ENCODE measurements at regions not wholly inside any gene's neighbourhood (a gene's known extent, or its start where the extent isn't known, plus 50 kb on each side); places are given as distances from the start of the nearest gene placed in this dataset.

DNA sequence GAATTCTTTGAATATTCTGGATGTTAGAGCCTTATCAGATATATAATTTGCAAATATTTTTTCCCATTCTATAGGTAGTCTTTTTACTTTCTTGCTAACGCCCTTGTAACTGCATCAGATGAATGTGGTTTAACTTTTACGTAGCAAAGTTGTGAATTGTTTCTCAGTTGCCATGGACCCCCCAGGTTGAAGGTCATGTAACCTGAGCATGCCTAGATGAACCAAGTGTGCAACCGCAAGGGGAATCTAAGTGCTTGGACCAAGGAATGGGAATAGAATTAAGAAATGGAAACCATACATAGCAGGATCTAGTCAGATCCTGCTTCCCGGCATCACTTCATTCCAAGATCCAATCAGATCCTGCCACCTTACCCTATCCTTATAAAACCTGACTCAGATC is 65.1 kb upstream of the TNP1 start:
- intact Hi-C loops (cut with DNase I), result no loop called here
- ATAC-seq (no peak), DNase-seq (no peak)
- Histone ChIP-seq H3K4me1 (no peaks in the 10 kb centered on the region), H3K27me3 (ENCODE audit: insufficient read depth in 3 of 3, low read length in 2 of 3) (no peaks in the 10 kb centered on the region), H3K9me3 (no peaks in the 10 kb centered on the region), H3K4me3 (no peak overlapping the region), H3K36me3 (ENCODE audit: insufficient read depth in 1 of 2, low read depth in 1 of 2) (no peaks in the 10 kb centered on the region), H3K27ac (no peak overlapping the region)
- TF ChIP-seq, protein P1, sequence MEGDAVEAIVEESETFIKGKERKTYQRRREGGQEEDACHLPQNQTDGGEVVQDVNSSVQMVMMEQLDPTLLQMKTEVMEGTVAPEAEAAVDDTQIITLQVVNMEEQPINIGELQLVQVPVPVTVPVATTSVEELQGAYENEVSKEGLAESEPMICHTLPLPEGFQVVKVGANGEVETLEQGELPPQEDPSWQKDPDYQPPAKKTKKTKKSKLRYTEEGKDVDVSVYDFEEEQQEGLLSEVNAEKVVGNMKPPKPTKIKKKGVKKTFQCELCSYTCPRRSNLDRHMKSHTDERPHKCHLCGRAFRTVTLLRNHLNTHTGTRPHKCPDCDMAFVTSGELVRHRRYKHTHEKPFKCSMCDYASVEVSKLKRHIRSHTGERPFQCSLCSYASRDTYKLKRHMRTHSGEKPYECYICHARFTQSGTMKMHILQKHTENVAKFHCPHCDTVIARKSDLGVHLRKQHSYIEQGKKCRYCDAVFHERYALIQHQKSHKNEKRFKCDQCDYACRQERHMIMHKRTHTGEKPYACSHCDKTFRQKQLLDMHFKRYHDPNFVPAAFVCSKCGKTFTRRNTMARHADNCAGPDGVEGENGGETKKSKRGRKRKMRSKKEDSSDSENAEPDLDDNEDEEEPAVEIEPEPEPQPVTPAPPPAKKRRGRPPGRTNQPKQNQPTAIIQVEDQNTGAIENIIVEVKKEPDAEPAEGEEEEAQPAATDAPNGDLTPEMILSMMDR (IDR thresholded peaks at IDR 0.05), result no peak
- WGBS, 3 donors, result 85 to 98% (median 93%) methylated on average over 4 of the region's 4 CpGs

DNA sequence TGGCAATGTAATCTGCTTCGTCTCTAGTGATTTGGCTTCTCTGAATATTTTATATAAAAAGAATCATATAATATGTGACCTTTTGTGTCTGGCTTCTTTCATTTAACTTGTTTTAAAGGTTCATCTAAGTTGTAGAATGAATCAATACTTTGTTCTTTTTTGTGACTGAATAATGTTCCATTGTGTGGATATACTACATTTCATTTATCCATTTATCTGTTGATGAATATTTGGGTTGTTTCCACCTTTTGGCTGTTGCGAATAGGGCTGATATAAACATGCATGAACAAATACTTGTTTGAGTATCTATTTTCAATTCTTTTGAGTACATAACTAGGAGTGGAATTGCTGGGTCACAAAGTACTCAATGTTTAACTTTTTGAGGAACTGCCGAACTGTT is 63.8 kb upstream of the TNP1 start:
- no peak for ATAC-seq
- no peaks in the 10 kb centered on the region for H3K36me3 ChIP-seq (ENCODE audit: insufficient read depth in 1 of 2, low read depth in 1 of 2)
- WGBS, 3 donors, result 95 to 97% (median 96%) methylated on average over 3 of the region's 3 CpGs
- intact Hi-C loops (cut with DNase I), result no loop called here
- TF ChIP-seq, protein P1 (IDR thresholded peaks at IDR 0.05), result no peak
- no peak for DNase-seq
- no peaks in the 10 kb centered on the region for H3K27me3 ChIP-seq (ENCODE audit: insufficient read depth in 3 of 3, low read length in 2 of 3)
- no peaks in the 10 kb centered on the region for H3K9me3 ChIP-seq
- no peak overlapping the region for H3K27ac ChIP-seq
- H3K4me1 ChIP-seq, result no peaks in the 10 kb centered on the region
- no peak overlapping the region for H3K4me3 ChIP-seq

DNA sequence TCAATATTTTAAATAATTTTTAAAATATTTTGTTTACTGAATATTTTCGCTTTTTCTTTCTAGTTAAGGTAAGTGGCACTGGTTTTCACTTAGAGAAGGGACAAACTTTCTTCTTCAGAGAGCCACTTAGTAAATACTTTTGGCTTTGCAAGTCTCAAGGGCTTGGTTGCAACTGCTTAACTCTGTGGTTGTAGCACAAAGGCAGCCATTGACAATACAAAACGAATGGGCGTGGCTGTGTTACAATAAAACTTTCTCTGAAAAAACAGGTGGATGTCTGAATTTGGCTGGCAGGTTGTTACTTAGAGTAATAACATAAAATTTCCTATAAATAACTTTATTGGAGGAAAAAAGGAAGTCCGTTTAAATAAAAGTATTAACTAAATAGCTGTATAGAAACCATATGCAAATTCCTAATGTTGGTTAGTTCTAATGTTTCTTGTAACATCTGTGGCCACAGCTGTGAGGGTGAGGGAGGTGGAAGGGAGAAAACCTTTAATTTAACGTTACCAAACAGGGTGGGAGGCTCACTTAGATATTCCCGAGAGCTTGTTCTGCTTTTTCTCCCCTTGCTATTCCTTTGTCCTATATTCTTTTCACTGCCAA is 62.4 kb upstream of the TNP1 start:
- H3K4me1 ChIP-seq, result no peaks in the 10 kb centered on the region
- no peak for DNase-seq
- H3K27ac ChIP-seq, result no peak overlapping the region
- H3K36me3 ChIP-seq (ENCODE audit: insufficient read depth in 1 of 2, low read depth in 1 of 2), result no peaks in the 10 kb centered on the region
- WGBS, 3 donors, result 70 to 83% (median 75%) methylated on average over 6 of the region's 6 CpGs
- no peaks in the 10 kb centered on the region for H3K9me3 ChIP-seq
- TF ChIP-seq, protein P1 (IDR thresholded peaks at IDR 0.05), result no peak
- intact Hi-C loops (cut with DNase I), result no loop called here
- no peak overlapping the region for H3K4me3 ChIP-seq
- ATAC-seq, result no peak
- H3K27me3 ChIP-seq (ENCODE audit: insufficient read depth in 3 of 3, low read length in 2 of 3), result no peaks in the 10 kb centered on the region

DNA sequence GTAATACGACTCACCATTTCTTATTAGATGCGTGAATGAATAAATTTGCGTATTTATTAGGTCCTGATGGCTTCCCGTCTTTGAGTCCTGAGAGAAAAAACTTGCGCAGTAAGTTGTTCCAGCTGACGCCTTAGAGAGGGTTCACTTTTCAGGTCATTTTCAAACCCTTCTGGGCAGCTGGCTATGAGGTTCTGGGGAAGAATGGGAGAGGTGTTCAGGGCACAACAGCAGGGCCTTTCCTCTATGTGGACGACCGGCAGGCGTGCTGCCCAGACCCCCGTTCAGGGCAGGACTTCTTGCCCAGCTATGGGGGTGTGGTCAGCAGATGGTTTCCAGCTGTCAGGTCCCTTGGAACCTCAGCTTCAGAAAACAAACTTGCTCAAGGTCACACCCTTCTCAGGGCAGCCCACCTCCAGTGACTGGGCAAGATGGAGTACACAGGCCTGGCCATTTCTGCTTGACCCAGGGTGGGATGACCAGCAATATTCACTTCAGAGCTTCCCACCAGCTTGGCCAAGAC is 61.1 kb upstream of the TNP1 start:
- intact Hi-C loops (cut with DNase I), result no loop called here
- no peak for ATAC-seq
- Histone ChIP-seq H3K4me3 (no peak overlapping the region), H3K27me3 (ENCODE audit: insufficient read depth in 3 of 3, low read length in 2 of 3) (no peaks in the 10 kb centered on the region), H3K27ac (no peak overlapping the region), H3K4me1 (no peaks in the 10 kb centered on the region), H3K36me3 (ENCODE audit: insufficient read depth in 1 of 2, low read depth in 1 of 2) (no peaks in the 10 kb centered on the region), H3K9me3 (no peaks in the 10 kb centered on the region)
- no peak for DNase-seq
- TF ChIP-seq, protein P1 (IDR thresholded peaks at IDR 0.05), result no peak
- 89 to 92% (median 91%) methylated on average over 10 of the region's 10 CpGs for WGBS, 3 donors

All from psoas muscle (tissue), 7 donors.